HT1080 (cell line): ENCODE measurements at regions not wholly inside any gene's neighbourhood (a gene's known extent, or its start where the extent isn't known, plus 50 kb on each side); places are given as distances from the start of the nearest gene placed in this dataset.
"Not testable (repeated sequence)": the region's sequence is repeated elsewhere in the genome, so short reads cannot be mapped to it uniquely, and the experiment has no call there.

Source experiments
- DNase-seq: peaks from one replicate; pipeline ENCODE4 v3.0.0-alpha.2; 2015; ENCODE audit warnings: low read depth

DNA sequence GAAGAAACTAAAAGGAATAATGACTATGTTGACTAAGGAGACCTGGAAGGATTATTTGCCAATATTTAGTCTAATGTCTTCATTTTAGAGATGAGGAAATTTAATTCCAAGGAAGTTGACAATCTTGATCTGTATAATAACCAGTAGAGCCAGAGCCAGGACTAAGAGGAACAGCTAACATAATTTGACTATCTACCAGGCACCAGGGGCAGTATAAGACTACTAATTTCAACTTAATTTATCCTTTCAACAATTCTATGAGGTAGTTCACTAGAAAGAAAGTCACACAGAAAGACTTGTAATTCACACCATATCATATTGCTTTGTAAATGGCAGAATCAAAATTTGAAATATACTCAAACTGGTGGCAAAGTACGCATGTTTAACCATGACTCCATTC is 273.0 kb upstream of the STXBP5 start:
- DNase-seq: no peak

DNA sequence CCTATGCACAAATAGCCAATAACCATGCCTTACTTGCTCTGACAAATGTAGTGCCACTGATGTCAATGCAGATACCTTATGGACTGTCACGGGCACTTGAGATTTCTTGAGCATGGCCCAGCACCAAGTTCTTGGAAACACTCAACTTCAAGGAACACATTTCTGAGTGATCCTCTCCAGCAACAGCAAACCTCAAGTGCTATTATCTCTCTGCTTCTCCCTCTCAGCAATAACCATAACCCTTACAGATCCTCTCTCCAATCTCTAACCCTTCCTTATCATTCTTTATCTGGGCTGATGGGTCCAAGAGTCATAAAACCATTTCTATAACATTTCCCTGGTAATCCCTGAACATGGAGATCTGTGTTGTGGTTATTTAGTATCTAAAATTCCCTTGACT is 266.9 kb upstream of the STXBP5 start:
- no peak for DNase-seq

DNA sequence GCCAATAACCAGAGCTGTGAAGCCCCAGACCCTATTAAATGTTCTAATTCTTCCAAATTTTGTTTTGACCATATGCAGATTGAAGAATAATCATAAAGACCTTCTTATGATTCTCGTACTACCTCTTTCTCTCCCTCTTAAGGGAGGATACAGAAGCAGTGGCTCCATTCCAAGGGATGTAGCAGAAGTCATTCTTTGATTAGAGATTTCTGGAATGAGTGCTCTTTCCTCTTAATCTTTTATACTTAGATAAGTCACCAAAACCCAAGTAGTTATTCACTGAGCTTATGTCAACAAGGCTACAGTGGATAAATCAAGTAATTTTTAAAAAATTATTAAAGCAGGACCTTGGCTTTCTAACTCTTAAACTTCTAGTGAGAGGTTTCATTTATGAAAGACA is 266.0 kb upstream of the STXBP5 start:
- DNase-seq: no peak

DNA sequence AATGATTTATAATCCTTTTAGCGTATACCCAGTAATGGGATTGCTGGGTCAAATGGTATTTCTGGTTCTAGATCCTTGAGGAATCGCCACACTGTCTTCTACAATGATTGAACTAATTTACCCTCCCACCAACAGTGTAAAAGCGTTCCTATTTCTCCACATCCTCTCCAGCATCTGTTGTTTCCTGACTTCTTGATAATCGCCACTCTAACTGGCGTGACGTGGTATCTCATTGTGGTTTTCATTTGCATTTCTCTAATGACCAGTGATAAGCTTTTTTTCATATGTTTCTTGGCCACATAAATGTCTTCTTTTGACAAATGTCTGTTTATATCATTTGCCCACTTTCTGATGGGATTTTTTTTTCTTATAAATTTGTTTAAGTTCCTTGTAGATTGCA is 264.8 kb upstream of the STXBP5 start:
- DNase-seq: not testable (repeated sequence)

DNA sequence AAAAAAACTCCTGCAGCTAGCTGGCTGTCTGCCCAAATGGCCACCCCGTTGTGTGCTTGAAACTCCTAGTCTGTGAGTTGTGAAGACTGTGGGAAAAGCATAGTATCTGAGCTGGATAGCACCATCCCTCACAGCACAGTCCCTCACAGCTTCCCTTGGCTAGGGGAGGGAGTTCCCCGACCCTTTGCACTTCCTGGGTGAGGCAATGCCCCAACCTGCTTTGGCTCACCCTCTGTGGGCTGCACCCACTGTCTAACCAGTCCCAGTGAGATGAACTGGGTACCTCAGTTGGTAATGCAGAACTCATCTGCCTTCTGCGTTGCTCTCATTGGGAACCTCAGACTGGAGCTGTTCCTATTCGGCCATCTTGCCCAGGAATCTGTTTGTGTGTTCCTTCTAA is 260.6 kb upstream of the STXBP5 start:
- no peak for DNase-seq

DNA sequence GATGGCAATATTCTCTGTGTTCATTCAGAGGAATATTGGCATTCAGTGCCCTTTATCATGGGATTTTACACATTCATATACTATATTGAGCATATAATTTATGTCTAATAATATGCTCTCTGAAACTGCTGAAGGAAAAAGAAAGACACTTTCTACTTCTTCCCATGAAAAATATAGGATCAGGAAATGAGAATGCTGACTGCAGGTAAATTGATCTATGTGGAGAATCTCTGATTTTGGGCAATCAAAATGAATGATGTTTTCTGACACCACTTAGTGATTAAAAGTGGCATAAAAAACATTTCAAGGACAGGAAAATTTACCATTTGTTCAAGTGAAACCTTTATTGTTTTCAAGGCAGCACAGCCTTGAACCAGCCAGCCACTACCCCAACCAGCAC is 260.1 kb upstream of the STXBP5 start:
- no peak for DNase-seq

DNA sequence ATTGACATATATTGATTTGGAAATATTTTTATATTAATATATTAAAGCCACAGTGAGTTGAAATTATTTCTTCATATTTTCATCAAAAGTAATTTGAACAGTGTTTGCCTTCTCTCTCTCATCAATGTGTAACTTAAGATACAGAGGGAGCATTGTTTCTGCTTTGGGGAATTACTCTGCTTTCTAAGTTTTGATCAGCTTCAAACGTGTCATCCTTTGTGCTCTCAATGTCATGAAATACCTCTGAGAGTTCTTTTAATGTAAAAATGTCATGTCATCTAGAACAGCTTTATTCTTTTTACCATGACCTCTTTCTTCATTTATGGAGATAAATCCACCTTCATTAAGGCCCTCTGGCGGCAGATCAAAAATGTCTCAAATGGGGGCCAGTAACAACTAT is 259.4 kb upstream of the STXBP5 start:
- DNase-seq: no peak

DNA sequence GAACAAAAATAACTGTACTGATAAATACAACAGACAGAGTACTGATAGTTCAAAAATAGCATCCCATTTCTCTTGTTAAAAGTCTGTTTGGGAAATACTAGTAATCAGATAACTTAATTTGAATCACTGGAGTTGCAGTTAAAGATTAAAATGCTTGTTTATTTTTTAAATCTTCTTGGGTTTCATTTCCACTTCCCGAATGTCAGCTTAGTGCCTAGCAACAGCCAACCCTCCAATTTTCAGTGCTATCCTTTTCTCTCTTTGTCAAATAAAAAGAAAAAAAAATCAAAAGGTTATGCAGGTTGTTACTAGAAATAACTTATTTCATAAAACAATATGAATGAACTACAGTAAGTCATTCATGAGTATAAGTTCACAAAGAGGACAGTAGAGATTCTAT is 257.7 kb upstream of the STXBP5 start:
- DNase-seq: no peak

DNA sequence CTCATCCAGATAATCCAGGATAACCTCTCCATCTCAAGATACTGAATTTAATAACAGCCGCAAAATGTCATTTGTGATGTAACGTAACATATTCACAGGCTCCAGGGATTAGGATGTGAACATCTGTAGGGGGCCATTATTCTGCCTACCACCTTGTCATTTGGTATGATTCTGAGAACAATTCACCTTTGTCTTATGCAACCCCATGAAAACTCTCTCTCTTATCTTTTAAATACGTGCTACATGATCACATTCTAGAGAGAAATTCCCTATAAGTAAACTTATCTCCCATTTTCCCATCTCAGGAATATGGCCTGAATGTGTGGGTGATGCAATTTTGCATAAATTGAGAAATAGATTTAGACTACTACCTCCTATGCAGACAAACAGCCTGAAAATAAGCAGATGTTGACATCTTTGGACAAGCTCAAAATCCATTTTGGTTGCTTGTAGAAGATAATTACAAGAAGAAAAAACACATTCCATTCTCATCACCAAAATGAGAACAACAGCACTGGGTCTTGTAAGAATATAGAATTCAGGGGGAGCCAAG is 255.4 kb upstream of the STXBP5 start:
- no peak for DNase-seq

DNA sequence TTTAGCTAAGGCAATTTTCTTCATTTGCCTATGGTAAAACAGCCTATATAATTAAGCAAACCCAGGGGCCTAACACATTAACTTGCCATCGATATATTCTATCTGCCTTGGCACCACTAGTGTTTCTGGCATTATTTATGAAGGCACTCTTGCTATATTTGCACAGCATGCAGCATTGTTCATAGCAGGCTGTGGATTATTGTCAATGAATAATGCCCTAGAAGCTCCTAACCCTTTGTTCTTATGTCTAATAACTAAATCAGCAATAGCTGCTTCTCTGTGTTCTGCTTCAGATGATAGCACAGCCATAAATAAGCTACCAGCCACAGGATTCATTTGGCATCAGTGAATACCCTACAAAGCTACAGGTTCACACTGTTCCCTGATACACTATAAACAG is 254.8 kb upstream of the STXBP5 start:
- DNase-seq: no peak

DNA sequence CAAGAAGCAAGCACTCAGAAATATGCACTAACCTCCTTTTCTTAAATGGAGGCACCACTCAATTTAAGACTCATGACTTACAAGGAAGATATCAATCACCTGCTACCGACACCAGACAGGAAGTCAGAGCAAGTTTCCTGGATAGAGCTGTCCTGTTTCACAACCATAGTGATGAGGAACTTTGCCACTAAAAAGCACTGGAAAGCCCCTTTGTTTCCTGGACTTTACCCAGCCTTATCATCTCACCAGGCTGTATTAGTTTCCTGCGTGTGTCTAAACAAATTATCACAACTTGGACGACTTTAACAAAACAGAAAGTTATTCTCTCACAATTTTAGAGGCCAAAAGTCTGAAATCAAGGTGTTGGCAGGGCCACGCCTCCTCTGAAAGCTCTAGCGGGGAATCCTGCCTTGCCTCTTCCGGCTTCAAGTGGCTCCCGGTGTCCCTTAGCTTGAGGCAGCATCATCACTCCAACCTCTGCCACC is 253.8 kb upstream of the STXBP5 start:
- DNase-seq: peak; percentile 6

DNA sequence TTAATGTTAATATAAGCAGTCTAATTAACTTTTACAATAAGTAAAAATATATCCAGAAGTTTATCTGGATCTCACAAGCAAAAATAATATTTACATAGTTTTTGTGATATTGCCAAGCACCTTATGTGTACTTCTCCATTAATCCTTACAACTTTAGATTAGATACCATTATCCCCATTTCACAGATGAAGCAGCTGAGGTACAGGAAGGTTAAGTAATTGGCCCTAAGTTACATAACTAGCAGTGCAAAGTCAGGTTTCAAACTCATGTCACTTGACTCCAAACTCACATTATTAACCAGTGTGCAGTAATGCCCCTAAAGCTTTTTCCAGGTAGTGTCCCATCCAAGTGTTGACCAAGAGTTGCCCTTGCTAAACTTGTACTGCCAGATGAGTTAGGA is 248.6 kb upstream of the STXBP5 start:
- DNase-seq: no peak

DNA sequence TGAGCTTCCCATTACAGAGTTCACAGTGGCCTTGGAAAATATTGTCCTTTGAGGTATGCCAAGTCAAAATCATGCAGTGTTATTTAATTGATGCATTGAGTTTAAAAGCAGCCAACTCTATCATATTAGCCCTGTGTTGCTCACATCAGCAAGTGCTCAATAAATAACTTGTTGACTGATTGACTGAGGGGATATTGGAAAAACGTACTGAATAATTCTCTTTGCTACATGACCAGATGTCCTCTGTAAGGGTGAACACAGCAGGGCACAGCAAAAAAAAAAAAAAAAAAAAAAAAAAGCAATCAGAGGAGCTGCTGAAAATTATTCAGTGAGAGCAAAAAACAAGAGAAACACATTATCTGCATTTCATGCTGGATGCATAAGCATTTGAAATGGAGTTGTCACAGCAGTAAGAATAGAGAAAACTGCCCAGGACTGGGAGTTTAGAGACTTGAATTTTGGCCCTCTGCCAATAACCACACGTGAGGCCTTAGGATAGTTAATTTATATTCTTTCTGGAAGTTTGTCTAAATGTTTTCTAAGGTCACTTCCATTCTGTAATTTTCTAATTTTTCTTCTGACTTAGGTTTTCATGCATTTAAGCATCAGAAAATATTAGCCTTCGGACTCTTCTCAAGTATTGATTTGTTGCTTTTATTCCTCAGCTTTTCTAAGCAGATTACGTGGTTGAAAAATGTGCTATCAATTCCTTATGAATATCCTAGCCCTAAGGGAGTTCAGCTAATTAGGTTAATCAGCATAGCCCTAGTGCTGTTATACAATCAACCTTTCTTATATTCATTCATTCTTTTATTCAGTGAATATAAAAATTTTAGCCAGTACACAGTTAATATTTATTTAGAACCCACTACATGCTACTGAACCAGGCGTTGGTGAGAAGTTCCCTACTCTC is 246.8 kb upstream of the STXBP5 start:
- no peak for DNase-seq

DNA sequence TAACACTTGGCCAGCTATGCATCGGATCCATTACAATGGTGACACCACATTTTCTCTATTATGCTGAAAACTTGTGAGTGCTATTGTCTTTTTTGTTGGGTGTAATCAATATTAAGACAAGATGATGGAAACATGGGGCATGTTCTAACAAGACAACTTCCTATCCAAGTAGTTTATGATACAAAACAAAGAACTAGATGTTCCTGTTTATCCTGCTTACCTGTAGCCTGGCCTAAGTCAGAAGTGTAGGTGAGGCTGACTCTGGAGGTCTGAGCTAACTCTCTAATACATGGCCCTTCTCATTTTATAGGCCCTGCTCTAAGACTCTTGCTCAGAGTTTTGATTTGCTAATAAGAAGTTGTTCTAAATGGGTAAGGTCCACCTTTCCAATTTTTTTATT is 242.4 kb upstream of the STXBP5 start:
- DNase-seq: no peak

DNA sequence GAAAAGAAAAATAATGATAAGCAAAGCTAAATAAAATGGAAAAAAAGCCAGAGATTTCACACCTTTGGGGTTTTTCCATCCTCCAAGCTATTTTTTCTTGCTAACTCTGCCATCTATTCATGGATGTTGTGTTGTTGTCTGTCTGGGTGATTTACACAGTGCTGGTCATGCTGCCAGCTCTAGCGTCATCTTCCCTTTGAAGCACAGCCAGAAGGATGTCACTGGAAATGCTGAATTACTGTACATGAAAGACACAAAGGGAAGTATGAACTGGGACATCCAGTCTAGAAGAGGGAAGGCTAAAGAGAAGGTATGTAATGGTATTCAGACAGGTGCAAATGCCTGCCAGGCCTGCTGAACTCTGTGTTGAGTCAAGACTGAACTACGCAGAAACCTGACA is 241.9 kb upstream of the STXBP5 start:
- no peak for DNase-seq

DNA sequence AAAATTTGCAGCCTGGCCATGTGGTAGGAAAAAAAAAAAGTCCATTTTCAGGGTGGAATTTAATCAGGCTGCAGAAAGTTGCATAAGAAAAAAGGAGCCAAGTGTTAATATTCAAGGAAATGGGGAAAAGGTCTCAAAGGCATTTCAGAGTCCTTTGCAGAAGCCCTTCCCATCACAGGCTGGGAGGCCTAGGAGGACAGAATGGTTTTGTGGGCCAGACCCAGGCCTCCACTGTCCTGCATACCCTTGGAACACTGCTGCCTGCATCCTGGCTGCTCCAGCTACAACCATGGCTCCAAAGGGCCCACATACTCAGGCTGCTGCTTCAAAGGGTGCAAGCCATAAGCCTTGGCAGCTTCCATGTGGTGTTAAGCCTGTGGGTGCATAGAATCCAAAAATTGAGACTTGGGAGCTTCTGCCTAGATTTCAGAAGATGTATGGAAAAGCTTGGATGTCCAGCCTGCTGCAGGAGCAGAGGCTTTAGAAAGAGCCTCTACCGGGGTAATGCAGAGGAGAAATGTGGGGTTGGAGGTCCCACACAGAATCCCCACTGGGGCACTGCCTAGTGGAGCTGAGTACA is 239.0 kb upstream of the STXBP5 start:
- no peak for DNase-seq

DNA sequence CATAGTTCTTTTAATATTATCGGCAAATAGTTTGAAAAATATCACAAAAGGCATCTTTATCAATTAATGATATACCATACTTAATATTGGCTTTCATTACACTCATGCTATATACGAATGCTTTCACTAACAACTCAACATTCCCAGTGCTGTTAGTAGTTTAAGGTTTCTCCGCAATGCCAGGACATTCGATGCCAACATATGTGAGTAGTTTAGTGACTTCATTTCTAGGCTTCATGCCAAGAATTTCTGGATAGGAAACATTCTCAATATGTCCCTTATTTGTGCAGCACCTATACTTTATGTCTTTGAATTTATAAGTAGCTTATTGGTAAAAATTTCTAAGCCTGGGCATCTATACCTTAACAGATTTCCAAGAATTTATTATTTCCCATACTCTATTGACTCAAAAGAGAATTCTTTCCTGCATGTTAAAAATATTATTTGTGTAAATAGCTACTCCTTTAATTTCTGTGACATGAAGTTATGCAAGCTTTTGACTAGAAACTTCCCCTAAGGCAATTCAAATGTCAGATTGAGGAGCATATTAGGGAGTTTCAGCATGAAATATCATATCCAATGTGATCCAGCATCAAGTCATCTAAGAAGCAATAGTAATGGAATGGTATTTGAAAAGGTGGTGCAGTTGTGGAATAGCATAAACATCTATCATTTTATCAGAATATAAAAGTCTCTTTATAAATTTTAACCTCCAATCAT is 236.0 kb upstream of the STXBP5 start:
- DNase-seq: peak; percentile 75

DNA sequence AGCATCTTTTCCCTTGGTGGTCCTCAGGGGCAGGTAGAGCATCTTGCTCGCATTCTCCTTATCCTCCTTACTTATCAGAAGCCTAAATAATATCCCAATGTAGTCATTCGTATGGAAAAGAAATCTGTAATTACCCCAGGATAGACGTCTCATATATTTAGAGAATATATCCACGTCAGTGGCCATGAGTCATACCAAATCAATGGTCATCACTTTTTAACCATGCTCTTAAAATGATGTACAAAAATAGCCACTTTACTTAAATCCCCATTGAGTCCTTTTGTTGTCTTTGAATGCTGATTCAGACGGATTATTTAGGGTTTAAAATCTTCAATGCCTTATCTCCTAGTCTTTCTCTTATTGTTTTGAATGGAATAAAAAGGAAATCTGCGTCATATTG is 231.7 kb upstream of the STXBP5 start:
- peak; percentile 8 for DNase-seq

DNA sequence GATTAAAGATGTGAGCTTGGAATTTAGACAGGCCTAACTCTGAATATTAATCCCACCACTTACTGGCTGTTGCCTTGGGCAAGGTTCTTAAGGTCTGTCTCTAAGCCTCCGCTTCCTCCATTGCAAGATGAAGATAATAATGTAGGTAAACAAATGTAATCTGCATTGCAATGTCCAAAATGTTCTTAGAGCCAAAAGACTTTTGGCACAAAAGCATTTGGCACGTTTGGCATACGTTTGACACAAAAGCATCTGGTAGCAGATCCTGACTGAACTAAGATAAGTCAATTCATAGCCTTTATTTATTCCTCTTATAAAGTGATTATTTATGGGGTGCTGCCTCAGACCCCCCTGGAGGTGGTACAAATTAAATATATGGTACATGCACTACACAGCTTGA is 229.9 kb upstream of the STXBP5 start:
- no peak for DNase-seq

DNA sequence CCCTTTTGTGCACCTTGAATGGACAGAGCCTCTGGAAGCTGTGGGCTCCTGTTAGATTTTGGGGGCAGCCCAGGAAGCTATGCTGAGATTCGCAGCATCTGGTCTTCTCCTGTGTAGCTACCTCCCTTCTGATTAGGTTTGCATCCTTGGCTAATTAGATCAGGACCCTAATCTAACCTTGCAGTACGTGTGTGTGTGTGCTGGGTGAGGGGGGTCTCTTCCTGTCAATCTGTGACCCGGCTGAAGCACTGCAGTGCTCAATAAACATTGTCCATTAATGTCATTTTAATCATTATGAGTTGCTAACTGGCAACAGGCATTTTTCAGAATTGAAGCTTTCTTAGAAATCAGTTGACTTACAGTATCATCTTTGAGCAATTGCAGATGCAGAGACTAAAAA is 229.1 kb upstream of the STXBP5 start:
- no peak for DNase-seq

DNA sequence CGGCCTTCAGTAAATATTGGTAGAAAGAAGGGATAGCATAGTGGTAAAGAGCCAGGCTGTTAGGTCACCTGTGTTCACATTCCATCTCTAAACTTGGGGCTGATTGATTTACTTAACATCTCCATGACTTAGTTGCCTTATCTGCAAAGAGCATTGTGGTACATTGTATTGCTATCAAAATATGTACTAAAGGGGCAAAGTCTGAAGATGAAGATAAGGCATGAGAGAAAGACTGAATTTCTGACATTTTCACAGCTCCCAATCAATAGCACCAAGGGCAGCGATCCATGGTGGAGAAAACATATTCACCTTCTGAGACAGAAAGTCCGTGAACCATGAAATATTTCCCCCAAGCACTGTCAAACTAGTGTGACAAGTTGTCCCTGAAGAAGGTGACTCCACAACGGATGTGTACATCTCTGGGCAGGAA is 223.3 kb upstream of the STXBP5 start:
- no peak for DNase-seq

DNA sequence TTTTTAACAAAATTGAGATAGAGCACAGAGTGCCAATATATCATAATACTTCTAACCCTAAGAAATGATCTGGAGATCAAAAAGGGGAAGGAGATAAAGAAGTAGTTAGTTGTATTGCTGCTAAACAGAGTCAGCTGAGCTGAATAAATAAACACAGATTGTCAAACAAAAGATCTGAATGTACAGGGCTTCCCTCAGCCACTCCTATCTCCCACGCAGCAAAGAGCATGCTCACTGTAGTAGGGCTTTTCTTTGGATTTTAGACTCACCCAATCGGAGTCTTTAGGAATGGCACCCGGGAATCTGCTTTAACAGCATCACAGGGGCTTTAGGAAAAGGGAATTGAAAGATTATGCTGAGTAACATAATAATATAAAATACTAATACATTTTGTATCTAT is 222.2 kb upstream of the STXBP5 start:
- no peak for DNase-seq
